Astrocyte of the cerebellum (primary cell): ENCODE measurements at regions not wholly inside any gene's neighbourhood (a gene's known extent, or its start where the extent isn't known, plus 50 kb on each side); places are given as distances from the start of the nearest gene placed in this dataset.

ENCODE experiments used
- DNase-seq: peaks from one replicate; pipeline ENCODE4 v3.0.0-alpha.2; 2011; ENCODE audit warnings: low read depth
- H3K4me3 ChIP-seq: 2 replicates; pipeline ENCODE4 v1.5.1; 2011; ENCODE audit warnings: mild to moderate bottlenecking, low read depth, low read length, moderate library complexity
- CTCF ChIP-seq: IDR thresholded peaks from 2 replicates; pipeline ENCODE4 v1.5.1; 2012; ENCODE audit warnings: low read length, low read depth, moderate library complexity, mild to moderate bottlenecking; ENCODE audit errors: missing control alignments
- in situ Hi-C: cut with HindIII; loops from 2 replicates; pipeline ENCODE4 v1.10.0; 2017; ENCODE audit warnings: low sequenced_read_pairs

GRCh38 chr13:38283346-38283745, 66.3 kb upstream of the UFM1 start:
- in situ Hi-C loops, result no loop called here
- no peak for TF ChIP-seq CTCF

GRCh38 chr13:38265132-38265497, 84.5 kb upstream of the UFM1 start:
- DNase-seq, result no peak
- no peak for TF ChIP-seq CTCF
- H3K4me3 ChIP-seq, result no peak overlapping the region
- in situ Hi-C loops, result no loop called here

More at GRCh38 chr13:38283346-38283745, 66.3 kb upstream of the UFM1 start:
- DNase-seq, result no peak
- no peak overlapping the region for H3K4me3 ChIP-seq

- in situ Hi-C loops, result no loop called here
- DNase-seq, result no peak
- TF ChIP-seq CTCF, result no peak
- no peak overlapping the region for H3K4me3 ChIP-seq
Measured at GRCh38 chr13:38264363-38265131, 85.1 kb upstream of the UFM1 start.

DNA sequence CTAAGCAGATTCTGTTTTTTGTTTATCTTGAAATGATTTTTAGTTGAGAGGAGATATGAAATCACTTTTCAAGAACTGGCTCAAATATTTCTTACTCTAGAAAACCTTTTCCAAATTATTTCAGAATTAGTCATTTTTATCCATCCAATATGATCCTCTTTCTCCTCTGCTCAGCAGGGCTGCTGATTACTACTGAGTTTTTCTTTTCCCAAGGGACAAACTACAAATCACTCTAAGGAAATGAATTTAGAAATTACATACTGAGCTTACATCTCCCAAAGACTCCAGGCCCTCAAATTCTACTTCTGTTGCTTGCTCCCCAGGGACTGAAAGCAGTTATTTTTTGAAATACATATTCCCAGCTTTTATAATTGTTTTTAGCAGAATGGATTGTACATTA, 87.4 kb upstream of the UFM1 start:
- H3K4me3 ChIP-seq, result no peak overlapping the region
- in situ Hi-C loops, result no loop called here
- DNase-seq, result no peak
- no peak for TF ChIP-seq CTCF

- no peak overlapping the region for H3K4me3 ChIP-seq
- in situ Hi-C loops, result no loop called here
- no peak for DNase-seq
- TF ChIP-seq CTCF, result no peak
Measured at GRCh38 chr13:38255600-38255999, 94.1 kb upstream of the UFM1 start.

- no peak for TF ChIP-seq CTCF
- DNase-seq, result no peak
- in situ Hi-C loops, result loop anchor here (5.0 kb wide), 1 partner anchor 53 kb away; no protein-coding TSS in a partner anchor
- H3K4me3 ChIP-seq, result no peak overlapping the region
Measured at GRCh38 chr13:38239874-38240273, 109.8 kb upstream of the UFM1 start.
